ENCODE measurements at regions not wholly inside any gene's neighbourhood (a gene's known extent, or its start where the extent isn't known, plus 50 kb on each side); places are given as distances from the start of the nearest gene placed in this dataset.

DNA sequence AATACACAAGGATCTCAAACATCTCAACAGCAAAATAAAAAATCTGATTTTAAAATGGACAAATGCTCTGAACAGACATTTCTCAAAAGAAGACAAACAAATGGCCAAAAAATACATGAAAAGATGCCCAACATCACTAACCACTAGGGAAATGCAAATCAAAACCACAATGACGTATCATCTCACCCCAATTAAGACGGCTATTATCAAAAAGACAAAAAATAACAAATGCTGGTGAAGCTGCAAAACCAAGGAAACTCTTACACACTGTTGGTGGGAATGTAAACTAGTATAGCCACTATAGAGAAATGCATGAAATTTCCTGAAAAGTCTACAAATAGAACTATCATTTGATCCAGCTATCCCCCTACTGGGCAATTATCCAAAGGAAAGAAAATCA, 145.0 kb downstream of the BTG1 start:
- no peak for DNase-seq (ENCODE audit: low spot score)

DNA sequence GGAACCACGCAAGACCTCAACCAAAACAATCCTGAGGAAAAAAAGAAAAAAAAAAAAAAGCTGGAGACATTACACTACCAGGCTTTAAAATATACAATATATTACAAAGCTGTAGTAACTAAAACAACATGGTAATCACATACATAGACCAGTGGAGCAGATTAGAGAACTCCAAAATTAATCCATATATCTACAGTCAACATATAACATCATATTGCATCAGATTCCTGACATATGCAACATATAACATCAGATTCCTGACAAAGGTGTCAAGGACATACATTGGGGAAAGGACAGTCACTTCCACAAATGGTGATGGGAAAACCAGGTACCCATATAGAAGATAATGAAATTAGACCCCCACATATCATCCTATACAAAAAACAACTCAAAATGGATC, 145.8 kb downstream of the BTG1 start:
- DNase-seq (ENCODE audit: low spot score) = no peak

DNA sequence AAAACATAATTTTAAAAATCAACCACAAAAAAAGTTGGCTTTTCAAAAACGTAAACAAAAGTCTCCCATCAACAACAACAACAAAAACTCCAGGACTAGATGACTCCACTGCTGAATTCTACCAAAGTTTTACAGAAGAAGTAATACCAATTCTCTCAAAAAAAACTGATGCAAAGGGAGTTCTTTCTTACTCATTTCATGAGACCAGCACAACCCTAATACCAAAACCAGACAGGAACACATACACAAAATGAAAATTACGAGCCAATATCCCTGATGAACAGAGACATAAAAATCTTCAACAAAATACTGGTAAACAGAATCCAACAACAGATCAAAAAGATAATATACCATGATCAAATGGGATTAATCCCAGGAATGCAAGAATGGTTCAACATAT, 147.3 kb downstream of the BTG1 start:
- DNase-seq (ENCODE audit: low spot score) = no peak

DNA sequence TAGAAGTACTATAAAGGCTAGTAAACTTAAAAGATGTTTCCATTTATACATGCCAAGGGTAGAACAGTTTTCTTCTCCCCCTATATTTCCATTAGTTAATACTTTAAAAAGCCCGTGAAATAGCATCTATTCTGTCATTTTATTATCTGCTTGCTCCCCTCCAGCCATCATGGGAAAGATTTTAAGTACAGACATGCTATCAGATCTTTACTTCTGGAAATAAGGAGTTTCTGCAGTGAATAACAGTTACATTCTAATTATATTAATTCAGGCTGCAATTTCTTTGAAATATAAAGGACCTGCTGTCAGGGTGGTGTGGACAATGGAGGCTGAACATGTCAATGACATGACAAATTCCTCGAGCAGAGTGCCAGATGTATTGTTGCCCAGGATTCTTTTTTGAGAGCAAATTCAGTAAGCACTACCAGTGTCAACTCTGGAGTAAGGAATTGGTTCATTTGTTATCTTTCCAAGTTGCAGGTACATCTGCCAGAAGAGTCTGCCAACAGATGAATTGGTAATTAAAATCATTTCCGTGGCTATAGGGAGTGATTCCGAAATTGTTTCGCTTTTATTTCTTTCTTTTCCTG, 151.3 kb downstream of the BTG1 start:
- DNase-seq (ENCODE audit: low spot score) = no peak

DNA sequence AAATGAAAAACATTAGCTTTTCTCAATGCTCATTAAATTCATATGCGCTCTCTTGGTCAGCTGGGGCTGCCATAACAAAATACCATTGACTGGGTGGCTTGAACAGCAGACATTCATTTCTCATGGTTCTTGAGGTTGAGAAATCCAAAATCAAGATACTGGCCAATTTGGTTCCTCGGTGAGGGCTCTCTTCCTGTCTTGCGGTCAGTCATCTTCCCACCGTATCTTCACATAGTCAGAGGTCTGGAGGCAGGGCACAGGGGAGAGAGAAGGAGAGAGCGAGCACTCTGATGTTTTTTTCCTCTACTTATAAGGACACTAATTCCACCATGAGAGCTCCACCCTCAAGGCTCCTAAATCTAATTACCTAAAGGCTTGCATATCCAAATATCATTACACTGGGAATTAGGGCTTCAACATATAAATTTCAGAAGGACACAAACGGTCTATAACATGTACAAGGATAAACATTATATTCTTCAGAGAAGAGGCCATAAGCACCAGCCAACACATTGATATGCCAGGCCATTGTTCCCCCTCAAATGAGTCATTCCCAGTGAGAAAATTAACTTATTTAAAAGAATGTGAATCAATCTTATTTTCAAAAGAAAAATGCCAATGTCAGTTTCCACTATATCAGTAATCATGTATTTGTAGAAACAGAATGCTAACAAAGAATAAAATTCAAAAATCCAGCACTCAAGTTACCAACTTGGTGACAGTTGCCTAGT, 152.2 kb downstream of the BTG1 start:
- no peak for DNase-seq (ENCODE audit: low spot score)

DNA sequence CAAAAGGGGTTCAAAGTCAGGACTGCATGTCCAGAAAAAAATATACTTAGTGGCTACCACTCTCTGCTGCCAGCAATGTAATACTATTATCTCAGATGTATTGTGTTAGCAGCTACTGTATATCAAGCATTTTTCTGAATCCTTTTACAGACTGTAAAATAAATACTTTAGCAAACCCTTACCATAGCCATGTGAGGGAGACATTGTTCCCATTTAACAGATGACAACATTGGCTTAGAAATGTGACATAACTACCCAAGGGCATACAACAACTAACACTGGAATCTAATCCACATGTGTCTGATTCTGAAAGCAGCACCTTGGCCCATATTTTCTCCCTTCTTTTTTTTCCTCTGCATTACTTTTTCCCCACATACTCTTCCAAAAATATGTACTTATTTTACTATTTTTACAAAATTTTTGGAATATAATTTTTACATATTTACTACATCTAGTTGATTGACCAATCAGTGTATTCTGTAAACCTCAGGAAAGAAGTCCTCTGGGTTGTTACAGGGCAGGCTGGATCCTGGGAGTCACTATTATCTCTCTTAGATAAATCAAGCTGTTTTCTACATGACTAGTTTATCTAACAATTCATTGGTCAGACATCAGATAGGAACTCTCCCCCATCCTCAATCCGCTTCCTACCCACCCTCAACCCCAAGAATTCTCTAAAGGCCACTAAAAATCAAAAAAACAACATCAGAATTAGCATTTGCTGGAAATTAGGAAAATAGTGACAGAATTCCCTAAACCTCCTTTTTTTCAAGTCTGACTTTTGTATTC, 154.1 kb downstream of the BTG1 start:
- DNase-seq (ENCODE audit: low spot score) = no peak

DNA sequence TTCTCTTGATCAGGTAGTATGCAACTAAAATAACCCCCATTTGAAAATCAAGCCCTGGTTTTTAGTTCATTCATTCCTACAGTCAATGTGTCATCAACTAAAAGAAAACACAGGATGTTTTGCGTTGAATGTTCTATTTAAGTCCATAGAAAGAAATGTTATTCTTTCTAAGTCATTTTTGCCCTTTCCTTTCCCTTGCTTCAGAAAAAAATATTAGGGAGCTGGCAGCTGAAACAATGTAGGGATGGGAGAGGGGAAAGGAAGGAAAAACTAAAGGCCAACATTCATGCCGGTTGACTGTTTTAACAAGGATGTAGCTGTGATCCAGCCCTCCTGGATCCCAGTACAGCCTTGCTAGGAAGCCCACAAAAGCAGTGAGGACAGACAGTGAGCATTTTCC, 155.1 kb downstream of the BTG1 start:
- no peak for DNase-seq (ENCODE audit: low spot score)

DNA sequence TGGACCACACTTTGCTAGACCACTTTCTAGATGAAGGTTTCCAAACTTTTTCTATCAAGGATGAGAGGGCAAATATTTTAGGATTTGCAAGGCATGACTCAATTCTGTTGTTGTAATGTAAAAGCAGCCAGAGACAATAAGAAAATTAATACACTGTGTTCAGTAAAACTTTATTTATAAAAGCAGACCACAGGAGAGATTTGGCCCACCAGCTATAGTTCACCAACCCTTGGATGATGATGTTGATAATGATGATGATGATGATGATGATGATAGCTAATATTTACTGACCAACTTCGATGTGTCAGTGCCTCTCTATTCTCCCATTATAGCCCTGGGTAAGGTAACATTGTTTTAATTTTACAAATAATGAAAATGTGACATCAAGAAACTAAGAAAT, 156.5 kb downstream of the BTG1 start:
- no peak for DNase-seq (ENCODE audit: low spot score)

DNA sequence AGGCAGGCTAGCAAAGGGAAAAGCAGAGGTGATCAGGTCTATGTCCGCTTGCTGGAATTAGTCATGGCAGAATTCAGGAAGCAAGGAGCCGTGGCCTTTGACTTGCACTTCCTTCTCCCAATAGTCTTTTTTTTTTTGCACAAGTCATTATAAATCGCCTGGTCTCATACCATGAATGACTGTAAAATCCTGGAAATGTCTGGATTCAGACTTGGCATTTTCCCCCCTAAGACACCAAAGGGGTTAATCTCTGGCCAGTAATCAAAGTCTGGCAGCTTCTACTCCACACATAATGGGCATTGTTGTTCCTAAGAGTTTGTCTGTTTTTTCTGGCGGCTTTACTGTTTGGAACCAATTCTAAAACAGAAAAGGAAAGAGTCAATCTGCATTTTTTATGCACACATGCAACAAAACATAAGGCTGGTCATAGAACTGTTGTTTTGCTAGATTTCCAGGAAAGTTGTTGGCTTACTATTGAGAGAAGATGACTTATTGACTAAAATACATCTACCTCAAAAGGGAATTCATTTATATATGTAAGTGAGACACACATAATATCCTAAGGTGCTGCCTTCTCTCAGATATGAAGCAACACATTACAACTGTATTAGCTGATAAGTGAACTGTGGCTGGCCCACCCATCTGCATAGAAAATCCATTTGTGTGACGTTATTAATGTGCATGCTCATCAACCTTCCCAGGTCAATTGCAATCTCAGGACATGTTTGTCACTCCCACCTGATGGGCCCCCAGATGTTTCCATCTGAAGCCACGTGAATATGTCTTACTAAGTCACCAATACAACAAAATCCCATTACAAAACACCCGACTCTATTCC, 157.3 kb downstream of the BTG1 start:
- DNase-seq (ENCODE audit: low spot score) = no peak

DNA sequence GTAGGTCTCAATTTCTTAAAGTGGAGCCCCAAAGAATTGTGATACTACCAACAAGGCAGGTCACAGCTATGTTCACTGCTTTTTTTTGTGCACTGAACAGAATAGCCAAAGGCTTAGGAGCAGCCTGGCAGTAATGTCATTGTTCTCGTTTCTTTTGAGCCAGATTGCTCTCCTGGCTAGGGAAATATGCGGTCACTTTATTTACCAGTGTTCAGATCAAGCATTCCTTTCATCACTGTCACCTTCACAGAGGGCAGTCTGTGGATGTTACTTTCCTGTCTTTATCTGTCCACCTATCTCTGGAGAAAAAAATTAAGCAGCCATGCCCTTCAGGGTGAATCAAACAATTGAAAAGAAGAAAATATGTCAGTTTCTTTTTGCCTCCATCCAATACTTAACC, 159.6 kb downstream of the BTG1 start:
- peak; percentile 67 for DNase-seq (ENCODE audit: low spot score)

DNA sequence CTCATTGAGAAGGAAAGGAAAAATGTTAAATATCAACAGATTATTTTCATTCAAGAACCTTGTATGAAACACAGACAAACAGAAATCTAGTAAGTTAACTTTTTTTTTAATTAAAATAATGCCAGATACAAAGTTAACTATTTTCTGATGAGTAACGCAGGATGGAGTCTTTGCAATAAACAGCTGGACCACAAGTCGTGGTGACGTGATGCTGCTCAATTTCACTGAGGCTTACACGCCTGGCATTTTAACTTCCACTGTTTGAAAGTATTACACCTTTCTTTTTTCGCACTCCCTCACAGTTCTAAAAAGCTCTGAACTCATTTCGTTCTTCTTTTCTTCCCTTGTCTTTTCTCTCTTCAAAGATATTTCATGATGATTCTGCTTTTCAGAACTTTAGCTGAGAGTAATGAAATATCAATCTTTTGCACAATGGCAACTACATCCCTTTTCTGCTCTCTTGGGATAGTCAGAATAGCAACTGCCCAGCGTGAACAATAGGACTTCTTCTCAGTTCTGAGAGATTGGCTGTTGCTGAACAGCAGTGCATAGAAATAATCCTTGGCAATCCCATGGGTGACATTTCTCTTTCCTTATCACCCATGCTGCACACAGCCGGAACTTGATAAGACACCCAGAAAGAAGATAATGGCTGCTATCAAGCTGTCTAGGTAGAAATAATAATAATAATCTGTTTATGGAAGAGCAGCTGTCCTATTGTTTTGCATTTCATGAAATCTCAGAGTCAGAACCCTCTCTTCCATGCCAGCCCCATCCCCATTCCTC, 160.5 kb downstream of the BTG1 start:
- DNase-seq (ENCODE audit: low spot score) = peak; percentile 78

DNA sequence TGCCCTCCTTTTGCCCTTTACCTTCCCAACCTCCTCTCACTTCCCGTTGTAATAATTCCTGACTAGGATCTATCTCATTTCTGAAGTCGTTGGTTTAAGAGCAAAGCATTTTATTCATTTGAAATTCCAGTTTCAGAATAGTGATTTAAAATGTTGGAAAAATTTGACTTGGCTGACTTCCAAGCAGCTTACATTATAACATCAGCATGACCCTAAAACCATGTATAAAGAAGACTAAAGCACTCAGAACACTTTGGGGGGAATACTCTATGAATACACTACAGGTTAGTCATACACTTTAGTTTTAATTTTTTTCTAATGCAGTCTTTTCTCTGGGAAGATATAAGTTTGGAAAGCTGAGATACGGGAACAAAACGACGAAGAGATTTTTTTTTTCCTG, 161.1 kb downstream of the BTG1 start:
- peak; percentile 15 for DNase-seq (ENCODE audit: low spot score)

DNA sequence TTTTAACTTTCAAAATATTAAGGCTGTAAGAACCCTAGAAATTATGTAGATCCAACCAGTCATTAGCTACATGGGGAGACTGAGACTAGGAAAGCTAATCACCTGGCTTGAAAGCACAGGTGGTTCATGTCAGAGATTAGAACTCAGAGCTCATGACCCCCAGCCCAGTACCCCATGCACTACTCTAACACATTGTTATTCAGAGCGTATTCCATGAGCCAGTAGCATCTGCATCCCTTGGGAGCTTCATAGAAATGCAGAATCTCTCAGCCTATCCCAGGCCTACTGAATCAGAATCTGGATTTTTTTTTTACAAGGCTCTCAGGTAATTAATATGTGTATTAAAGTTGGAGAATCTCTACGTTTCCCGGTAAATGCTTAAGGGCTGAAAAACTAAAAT, 161.7 kb downstream of the BTG1 start:
- DNase-seq (ENCODE audit: low spot score) = no peak

DNA sequence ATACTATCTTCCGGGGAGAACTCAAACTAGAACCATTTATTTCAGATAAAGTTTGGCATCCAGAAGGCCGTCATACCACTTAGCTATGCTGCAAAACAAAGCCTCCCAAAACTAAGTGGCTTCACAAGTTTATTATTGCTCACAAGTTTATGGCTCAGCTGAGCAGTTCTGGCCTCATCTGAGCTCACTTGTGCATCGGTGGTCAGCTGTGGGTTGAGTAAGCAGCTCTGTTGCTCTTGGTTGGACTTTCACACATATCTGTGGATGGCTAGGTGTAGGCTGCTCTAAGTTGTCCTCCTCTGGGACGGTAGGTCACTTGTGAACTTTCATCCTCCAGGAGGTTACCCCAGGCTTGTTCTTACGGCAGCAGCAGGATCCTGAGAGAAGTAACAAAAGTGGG, 162.7 kb downstream of the BTG1 start:
- DNase-seq (ENCODE audit: low spot score) = no peak

DNA sequence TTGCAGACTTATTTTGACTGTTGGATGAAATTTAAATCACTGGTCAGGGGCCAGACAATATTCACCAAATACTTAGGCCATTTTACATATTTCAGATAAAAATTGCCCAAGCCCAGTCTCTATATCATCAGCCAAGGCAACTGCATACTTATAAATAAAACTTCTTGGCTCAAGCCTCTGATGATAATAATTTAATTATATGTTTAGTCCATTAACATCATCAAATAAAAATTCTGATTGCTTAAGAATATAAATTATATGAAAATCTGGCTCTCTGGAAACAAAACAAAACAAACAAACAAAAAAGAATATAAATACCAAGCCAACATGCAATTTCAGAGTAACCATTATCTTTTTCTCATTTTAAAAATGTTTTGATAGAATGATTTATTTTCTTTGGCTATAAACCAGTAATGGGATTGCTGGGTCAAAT, 165.2 kb downstream of the BTG1 start:
- DNase-seq (ENCODE audit: low spot score) = no peak

DNA sequence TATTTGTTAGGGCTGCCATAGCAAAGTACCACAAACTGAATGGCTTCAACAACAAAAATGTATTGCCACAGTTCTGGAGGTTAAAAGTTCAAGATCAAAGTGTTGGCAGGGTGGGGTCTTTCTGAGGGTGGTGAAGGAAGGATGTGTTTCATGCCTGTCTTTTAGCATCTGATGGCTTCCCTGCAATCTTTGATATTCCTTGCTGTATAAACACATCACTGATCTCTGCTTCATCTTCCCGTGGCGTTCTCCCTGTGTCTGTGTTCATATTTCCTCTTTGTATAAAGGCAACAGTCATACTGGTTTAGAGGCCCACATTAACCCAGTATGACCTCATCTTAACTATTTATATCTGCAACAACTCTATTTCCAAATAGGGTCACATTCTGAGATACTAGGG, 167.5 kb downstream of the BTG1 start:
- peak; percentile 25 for DNase-seq (ENCODE audit: low spot score)

DNA sequence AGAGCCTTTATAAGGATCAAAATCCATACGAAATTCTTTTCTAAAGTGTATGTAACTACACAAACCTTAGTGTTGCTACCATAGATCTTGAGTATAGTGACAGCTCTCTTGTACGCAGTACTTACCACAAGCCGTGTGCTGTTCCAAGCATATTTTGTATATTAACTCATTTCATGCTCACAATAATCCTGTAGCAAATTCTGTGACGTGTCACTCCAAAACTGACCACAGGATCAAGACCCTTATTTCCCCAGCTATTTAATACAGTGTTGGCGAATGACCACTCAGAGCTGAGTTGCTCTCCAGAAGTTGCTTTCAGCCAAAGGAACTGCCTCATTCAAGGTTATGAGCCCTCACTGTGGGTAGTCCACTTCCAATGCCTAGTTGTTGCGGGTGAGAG, 169.8 kb downstream of the BTG1 start:
- DNase-seq (ENCODE audit: low spot score) = no peak

DNA sequence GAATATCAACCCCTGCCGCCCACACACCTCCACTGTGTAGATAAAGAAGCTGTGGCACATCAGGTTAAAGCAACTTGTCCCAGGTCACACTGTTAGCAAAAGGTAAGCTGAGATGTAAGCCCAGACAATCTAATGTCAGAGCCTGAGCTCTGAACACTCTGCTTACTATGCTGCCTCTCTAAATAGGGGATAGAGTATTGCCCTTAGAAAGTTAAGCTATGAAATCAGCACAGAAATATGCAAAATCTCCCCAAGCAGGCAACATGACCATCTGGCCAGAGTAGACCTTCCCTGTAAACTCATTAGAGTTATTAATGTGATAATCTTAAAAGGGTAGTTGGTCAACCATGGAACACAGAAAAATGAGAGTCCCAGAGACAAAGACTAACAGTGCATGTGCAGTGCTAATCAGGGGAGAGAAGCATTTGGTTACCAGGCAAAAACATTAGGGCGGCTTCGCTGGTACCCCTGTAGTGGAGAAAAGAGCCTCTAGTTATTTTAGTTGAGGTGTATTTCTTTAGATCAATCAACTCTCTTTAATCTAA, 171.0 kb downstream of the BTG1 start:
- no peak for DNase-seq (ENCODE audit: low spot score)

DNA sequence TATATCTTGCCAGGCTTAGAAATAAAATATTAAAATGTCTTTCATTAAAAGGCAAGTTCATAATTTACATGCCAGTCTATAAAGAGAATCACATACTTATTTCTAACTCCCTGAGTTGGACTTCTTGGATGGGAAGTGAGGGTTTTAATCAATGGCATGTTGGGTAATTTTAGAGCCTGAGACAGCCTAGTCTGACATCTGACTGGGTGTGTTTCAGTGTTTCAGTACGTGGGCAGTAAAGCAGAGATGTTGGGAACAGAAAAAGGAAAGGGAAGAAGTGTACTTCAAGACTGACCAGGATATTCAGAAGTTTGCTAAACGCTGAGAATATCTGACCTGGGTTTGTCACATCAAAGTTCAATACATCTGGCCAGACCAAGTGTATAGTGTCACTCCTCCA, 171.8 kb downstream of the BTG1 start:
- DNase-seq (ENCODE audit: low spot score) = no peak

DNA sequence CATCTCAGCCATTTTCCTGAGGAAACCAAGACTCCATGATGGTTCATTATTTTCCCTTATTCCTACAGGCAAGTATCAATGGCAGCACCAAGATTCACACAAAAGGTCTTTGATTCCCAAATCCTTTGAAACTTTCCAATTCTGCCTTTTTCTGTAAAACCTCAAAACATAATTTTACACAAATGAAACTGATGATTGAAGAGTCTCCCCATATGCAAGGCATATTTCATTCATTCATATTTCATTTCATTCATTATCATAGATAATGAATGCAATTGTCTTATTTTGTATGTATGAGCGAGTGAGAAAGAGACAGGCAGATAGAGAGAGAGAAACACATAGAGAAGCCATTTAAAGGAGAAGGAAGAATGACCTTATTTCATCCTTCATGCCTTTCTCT, 172.8 kb downstream of the BTG1 start:
- DNase-seq (ENCODE audit: low spot score) = no peak

DNA sequence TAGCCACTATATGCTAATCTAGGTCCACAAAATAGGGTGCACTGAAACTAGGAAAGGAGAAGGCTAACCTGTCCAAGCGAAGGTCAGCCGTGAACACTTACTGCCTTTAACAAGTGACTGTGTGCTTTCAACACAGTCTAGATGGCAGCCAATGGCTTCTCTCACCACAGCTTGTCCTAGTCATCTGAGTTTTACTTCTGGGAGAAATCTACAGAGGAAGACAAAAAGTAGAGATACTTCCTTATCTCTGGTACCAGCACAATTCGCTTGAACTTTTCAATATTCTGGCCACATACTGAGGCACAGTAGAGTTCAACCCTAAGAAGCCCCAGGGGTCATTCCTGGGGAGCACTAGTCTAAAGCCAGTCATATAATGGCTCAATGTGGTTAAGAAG, 176.9 kb downstream of the BTG1 start:
- DNase-seq (ENCODE audit: low spot score) = no peak
